Spleen (tissue), 11 donors: ENCODE measurements at regions not wholly inside any gene's neighbourhood (a gene's known extent, or its start where the extent isn't known, plus 50 kb on each side); places are given as distances from the start of the nearest gene placed in this dataset.

Source experiments
- DNase-seq: peaks from one replicate; pipeline ENCODE4 v3.0.0-alpha.2; 2020
- H3K27ac ChIP-seq, 8 donors: fragments of 200-600 bp; sonication (generic) in 7 of 8; 1 replicate in 4 of 8; 2 replicates in 4 of 8; pipeline versions ENCODE4 v1.5.0 to v1.8.0; 2016 to 2021; ENCODE audit warnings: inconsistent platforms in 4 of 8, mild to moderate bottlenecking in 4 of 8, moderate library complexity in 1 of 8
- H3K27me3 ChIP-seq, 7 donors: fragments of 200-600 bp; sonication (generic) in 6 of 7; replicated peaks in 1 of 7; 1 replicate in 4 of 7; 2 replicates in 3 of 7; pipeline versions ENCODE4 v1.5.0 to v1.8.0; 2016 to 2021; ENCODE audit warnings: inconsistent platforms in 3 of 7, mild to moderate bottlenecking in 1 of 7
- H3K36me3 ChIP-seq, 6 donors: fragments of 200-600 bp; sonication (generic) in 5 of 6; 1 replicate in 4 of 6; 2 replicates in 2 of 6; pipeline versions ENCODE4 v1.5.0 to v1.8.0; 2016 to 2021; ENCODE audit warnings: inconsistent platforms in 2 of 6
- H3K4me1 ChIP-seq, 6 donors: fragments of 200-600 bp; sonication (generic) in 5 of 6; 1 replicate in 3 of 6; 2 replicates in 3 of 6; pipeline versions ENCODE4 v1.5.0 to v1.8.0; 2016 to 2021; ENCODE audit warnings: inconsistent platforms in 3 of 6
- H3K4me3 ChIP-seq, 8 donors: fragments of 200-600 bp; sonication (generic) in 7 of 8; 1 replicate in 4 of 8; 2 replicates in 4 of 8; pipeline versions ENCODE4 v1.5.0 to v1.8.0; 2016 to 2021; ENCODE audit warnings: inconsistent platforms in 4 of 8, mild to moderate bottlenecking in 4 of 8, moderate library complexity in 2 of 8
- H3K9me3 ChIP-seq, 8 donors: fragments of 200-600 bp; sonication (generic) in 7 of 8; 1 replicate in 4 of 8; 2 replicates in 4 of 8; pipeline versions ENCODE4 v1.5.0 to v1.8.0; 2016 to 2021; ENCODE audit warnings: inconsistent platforms in 4 of 8
- POLR2A ChIP-seq, 3 donors: fragments of 450-650 bp; IDR thresholded peaks; one replicate each; pipeline ENCODE4 v1.5.1; 2017; ENCODE audit warnings: antibody characterized with exemption in 3 of 3, mild to moderate bottlenecking in 1 of 3
- POLR2AphosphoS5 ChIP-seq, 3 donors: sonication (generic); formaldehyde crosslinking; IDR thresholded peaks; one replicate each; pipeline ENCODE4 v1.5.1; 2017; ENCODE audit warnings: antibody characterized with exemption in 3 of 3
- WGBS, 5 donors: extraction: QIAGEN DNeasy Blood & Tissue Kit in 3 of 5; methylation state at CpG; one replicate each; pipeline versions ENCODE4 v1.1.5 to v1.1.7; 2013 to 2018; 5-methylcytosine and 5-hydroxymethylcytosine counted together
- intact Hi-C: fragments of 100-400 bp; cut with DNase I; formaldehyde crosslinking; loops from one replicate; pipeline ENCODE4 v1.15.0; 2023; ENCODE audit warnings: low total_unique reads
- TF ChIP-seq, protein P1 (sequence below), 11 experiments: fragments of 200-600 bp in 7 of 11; fragments of 450-650 bp in 4 of 11; sonication (generic) in 4 of 11; IDR thresholded peaks in 8 of 11; conservative IDR thresholded peaks in 3 of 11; 1 replicate in 7 of 11; 2 replicates in 4 of 11; pipeline versions ENCODE4 v1.4.0 to v1.8.0; 2016 to 2021; ENCODE audit warnings: antibody characterized with exemption in 11 of 11, inconsistent platforms in 4 of 11, mild to moderate bottlenecking in 1 of 11
- donor health status: healthy with polysubstance abuse.
- donor health status: DM: no; HTN: no; CAD: no; lungs with moderate emphysema.
- donor health status: DM: no; HTN: no; CAD: no.
- donor health status: Bipolar disorder and iron deficiency.
- donor health status: healthy.
- donor health status: DM: no; HTN: no; CAD: no.
- donor health status: DM: yes; HTN: yes; CAD: no.

DNA sequence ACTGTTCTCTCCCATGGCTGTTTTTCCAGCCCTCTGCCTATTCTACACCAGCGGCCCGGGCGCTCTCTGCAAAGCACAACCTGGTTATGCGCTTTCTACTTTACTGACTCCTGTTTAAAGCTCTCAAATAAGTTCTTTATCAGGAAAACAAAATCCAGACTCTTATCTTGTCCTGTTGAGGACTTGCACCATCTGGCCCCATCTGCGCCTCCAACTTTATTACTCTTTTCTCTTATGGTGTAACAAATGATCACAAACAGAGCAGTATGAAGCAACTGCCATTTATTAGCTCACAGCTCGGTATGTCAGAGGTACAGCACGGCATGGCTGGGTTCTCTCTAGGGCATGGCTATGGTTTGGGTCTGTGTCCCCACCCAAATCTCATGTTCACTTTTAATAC, 236.5 kb upstream of the NT5C1B start:
- DNase-seq = no peak
- H3K27me3 ChIP-seq = no peaks in the 10 kb centered on the region
- no peak overlapping the region for H3K4me3 ChIP-seq
- WGBS, 5 donors = 64 to 89% (median 76%) methylated on average over 7 of the region's 7 CpGs
- H3K9me3 ChIP-seq = no peaks in the 10 kb centered on the region
- H3K4me1 ChIP-seq = no peaks in the 10 kb centered on the region
- no peak overlapping the region for H3K27ac ChIP-seq
- TF ChIP-seq, protein P1, sequence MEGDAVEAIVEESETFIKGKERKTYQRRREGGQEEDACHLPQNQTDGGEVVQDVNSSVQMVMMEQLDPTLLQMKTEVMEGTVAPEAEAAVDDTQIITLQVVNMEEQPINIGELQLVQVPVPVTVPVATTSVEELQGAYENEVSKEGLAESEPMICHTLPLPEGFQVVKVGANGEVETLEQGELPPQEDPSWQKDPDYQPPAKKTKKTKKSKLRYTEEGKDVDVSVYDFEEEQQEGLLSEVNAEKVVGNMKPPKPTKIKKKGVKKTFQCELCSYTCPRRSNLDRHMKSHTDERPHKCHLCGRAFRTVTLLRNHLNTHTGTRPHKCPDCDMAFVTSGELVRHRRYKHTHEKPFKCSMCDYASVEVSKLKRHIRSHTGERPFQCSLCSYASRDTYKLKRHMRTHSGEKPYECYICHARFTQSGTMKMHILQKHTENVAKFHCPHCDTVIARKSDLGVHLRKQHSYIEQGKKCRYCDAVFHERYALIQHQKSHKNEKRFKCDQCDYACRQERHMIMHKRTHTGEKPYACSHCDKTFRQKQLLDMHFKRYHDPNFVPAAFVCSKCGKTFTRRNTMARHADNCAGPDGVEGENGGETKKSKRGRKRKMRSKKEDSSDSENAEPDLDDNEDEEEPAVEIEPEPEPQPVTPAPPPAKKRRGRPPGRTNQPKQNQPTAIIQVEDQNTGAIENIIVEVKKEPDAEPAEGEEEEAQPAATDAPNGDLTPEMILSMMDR (IDR thresholded peaks at IDR 0.05 in 8 of 11, conservative IDR thresholded peaks at IDR 0.05 in 3 of 11) = no peak
- TF ChIP-seq POLR2AphosphoS5 (IDR thresholded peaks at IDR 0.05) (no peak), POLR2A (IDR thresholded peaks at IDR 0.05) (no peak)
- H3K36me3 ChIP-seq = no peaks in the 10 kb centered on the region
- intact Hi-C loops = no loop called here

DNA sequence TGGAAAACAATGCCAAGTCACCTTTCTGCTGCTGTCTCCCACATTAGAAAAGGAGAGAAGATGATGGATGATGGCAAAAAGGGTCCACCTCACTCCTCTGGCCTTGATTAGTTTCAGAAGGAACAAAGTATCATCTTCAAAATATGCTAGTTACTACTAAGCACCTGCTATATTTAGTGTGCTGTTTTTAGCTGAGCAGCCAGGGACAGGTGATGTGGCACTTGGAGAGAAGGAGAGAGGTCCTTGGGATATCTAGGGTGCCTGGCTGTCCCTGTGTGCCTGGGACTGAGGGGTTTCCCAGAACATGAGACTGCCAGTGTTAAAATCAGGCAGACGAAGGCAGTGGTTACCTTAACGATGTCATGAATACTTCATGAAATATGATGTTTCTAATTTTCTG, 235.5 kb upstream of the NT5C1B start:
- Histone ChIP-seq H3K36me3 (no peaks in the 10 kb centered on the region), H3K4me1 (no peaks in the 10 kb centered on the region), H3K4me3 (no peak overlapping the region), H3K27ac (no peak overlapping the region), H3K27me3 (no peaks in the 10 kb centered on the region), H3K9me3 (no peaks in the 10 kb centered on the region)
- TF ChIP-seq POLR2A (IDR thresholded peaks at IDR 0.05) (no peak), POLR2AphosphoS5 (IDR thresholded peaks at IDR 0.05) (no peak)
- TF ChIP-seq, protein P1 (IDR thresholded peaks at IDR 0.05 in 8 of 11, conservative IDR thresholded peaks at IDR 0.05 in 3 of 11) = no peak
- intact Hi-C loops = no loop called here
- no peak for DNase-seq
- 84 to 94% (median 90%) methylated on average over 2 of the region's 2 CpGs for WGBS, 5 donors

DNA sequence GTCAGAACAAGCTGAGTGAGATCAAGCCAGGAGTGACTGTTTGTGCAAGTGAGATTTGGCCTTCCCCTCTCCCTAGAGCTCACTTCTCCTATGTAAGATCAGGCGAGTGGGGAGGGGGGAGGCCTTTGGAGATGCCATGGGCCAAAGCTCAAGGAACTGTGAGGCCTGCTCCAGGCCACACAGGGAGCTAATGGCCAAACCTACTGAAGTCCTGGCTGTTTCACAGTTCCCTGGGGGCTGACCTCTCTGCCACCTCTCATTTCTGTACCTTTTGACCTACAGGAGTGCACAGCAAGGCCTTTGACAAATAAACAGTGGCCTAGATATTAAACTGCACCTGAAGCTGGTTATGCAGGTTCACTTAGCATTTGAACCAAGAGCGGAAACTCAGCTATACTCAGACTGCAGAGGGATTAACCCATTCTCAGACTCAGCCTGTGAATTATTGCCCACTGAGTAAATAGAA, 235.0 kb upstream of the NT5C1B start:
- Histone ChIP-seq H3K9me3 (no peaks in the 10 kb centered on the region), H3K27ac (no peak overlapping the region), H3K4me3 (no peak overlapping the region), H3K36me3 (no peaks in the 10 kb centered on the region), H3K27me3 (no peaks in the 10 kb centered on the region), H3K4me1 (no peaks in the 10 kb centered on the region)
- WGBS, 5 donors = 65 to 80% (median 77%) methylated on average over 2 of the region's 2 CpGs
- TF ChIP-seq POLR2AphosphoS5 (IDR thresholded peaks at IDR 0.05) = no peak
- TF ChIP-seq POLR2A (IDR thresholded peaks at IDR 0.05) = no peak
- TF ChIP-seq, protein P1 (IDR thresholded peaks at IDR 0.05 in 8 of 11, conservative IDR thresholded peaks at IDR 0.05 in 3 of 11) = no peak
- no peak for DNase-seq
- intact Hi-C loops = no loop called here

DNA sequence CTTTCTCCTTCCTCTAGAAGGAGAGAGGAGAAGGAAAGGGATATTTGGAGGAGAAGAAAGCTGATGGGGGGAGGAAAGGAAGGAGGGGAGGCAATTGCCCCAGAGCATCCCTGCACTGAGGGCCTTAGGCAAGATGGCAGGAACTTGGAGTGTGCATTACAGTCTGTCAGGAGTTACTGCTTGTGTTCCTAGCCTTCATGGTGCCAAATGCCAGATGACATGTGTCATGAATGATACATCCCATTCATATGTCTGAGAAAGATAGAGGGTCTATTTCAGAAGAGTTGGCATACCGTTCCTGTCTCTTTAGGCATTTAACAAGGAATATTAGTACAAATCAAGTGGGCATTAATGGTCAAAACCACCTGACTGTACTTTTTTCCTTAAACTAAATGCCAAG, 232.1 kb upstream of the NT5C1B start:
- WGBS, 5 donors = 67 to 97% (median 91%) methylated on average over 1 of the region's 1 CpG
- DNase-seq = no peak
- TF ChIP-seq, protein P1 (IDR thresholded peaks at IDR 0.05 in 8 of 11, conservative IDR thresholded peaks at IDR 0.05 in 3 of 11) = no peak
- TF ChIP-seq POLR2AphosphoS5 (IDR thresholded peaks at IDR 0.05) (no peak), POLR2A (IDR thresholded peaks at IDR 0.05) (no peak)
- H3K36me3 ChIP-seq = no peaks in the 10 kb centered on the region
- H3K4me3 ChIP-seq = no peak overlapping the region
- H3K27ac ChIP-seq = no peak overlapping the region
- H3K4me1 ChIP-seq = no peaks in the 10 kb centered on the region
- H3K27me3 ChIP-seq = no peaks in the 10 kb centered on the region
- no peaks in the 10 kb centered on the region for H3K9me3 ChIP-seq
- intact Hi-C loops = no loop called here
